A549 (cell line): ENCODE measurements at regions not wholly inside any gene's neighbourhood (a gene's known extent, or its start where the extent isn't known, plus 50 kb on each side); places are given as distances from the start of the nearest gene placed in this dataset.
"Not testable (repeated sequence)": the region's sequence is repeated elsewhere in the genome, so short reads cannot be mapped to it uniquely, and the experiment has no call there.

Source experiments
- ATAC-seq, 2 experiments: fragments of 200-7000 bp in 1 of 2; fragments of >200 bp in 1 of 2; cut with Nextera tagmentation in 1 of 2; cut with Tn5 transposase in 1 of 2; 3 replicates each; pipeline versions ENCODE4 v1.8.0 to v1.9.1; 2018 to 2020; ENCODE audit warnings: mild to moderate bottlenecking in 1 of 2, moderate library complexity in 1 of 2
- CTCF ChIA-PET: fragments of 300-600 bp; sonication (Branson Sonifier 250); formaldehyde crosslinking; extraction: SDS; loops from one replicate; lab custom pipeline; 2021; ENCODE audit warnings: antibody characterized with exemption, inconsistent platforms; lab: Yijun Ruan, JAX
- POLR2A ChIA-PET: fragments of 350-600 bp; formaldehyde crosslinking; extraction: SDS; loops from one replicate; lab custom pipeline; 2021; ENCODE audit warnings: antibody characterized with exemption, inconsistent platforms; lab: Yijun Ruan, JAX
- DNase-seq, 2 experiments: peaks; one replicate each; pipeline versions ENCODE4 v3.0.0 to v3.0.0-alpha.2; 2011 to 2016; ENCODE audit warnings: low read depth in 1 of 2, low spot score in 1 of 2
- FAIRE-seq: peaks from 2 replicates; lab custom pipeline; 2011; peaks lifted over from hg19 to GRCh38; lab: Jason Lieb, UNC
- H3K27ac ChIP-seq, 2 experiments: fragments of >200 bp; sonication (Bioruptor Twin); formaldehyde crosslinking; 3 replicates each; pipeline ENCODE4 v1.5.1; 2016 to 2017
- H3K4me1 ChIP-seq: fragments of >200 bp; sonication (Bioruptor Twin); formaldehyde crosslinking; 3 replicates; pipeline ENCODE4 v1.6.1; 2016
- H3K4me2 ChIP-seq: fragments of >200 bp; sonication (Bioruptor Twin); formaldehyde crosslinking; 3 replicates; pipeline ENCODE4 v1.6.1; 2016
- H3K4me3 ChIP-seq: fragments of >200 bp; sonication (Bioruptor Twin); formaldehyde crosslinking; 3 replicates; pipeline ENCODE4 v1.5.1; 2016
- H3K9me3 ChIP-seq: fragments of >200 bp; sonication (Bioruptor Twin); formaldehyde crosslinking; 3 replicates; pipeline ENCODE4 v1.6.1; 2016
- ATOH8 ChIP-seq: fragments of 250-450 bp; sonication (Bioruptor Pico); IDR thresholded peaks from 2 replicates; pipeline ENCODE4 v1.5.0; 2020; ENCODE audit warnings: low read depth, mild to moderate bottlenecking, moderate library complexity
- BCL3 ChIP-seq: fragments of >200 bp; sonication (Bioruptor Twin); formaldehyde crosslinking; IDR thresholded peaks from 3 replicates; pipeline ENCODE4 v1.6.1; 2016
- CHD4 ChIP-seq: fragments of 200-600 bp; sonication (generic); IDR thresholded peaks from 2 replicates; pipeline ENCODE4 v1.6.1; 2016; ENCODE audit warnings: antibody characterized with exemption, mild to moderate bottlenecking, borderline replicate concordance
- ELK1 ChIP-seq: fragments of 150-350 bp; IDR thresholded peaks from 2 replicates; pipeline ENCODE4 v1.6.1; 2014; ENCODE audit warnings: low read depth, mild to moderate bottlenecking, low read length
- ESRRA ChIP-seq: fragments of 150-350 bp; IDR thresholded peaks from 2 replicates; pipeline ENCODE4 v1.6.1; 2014; ENCODE audit warnings: mild to moderate bottlenecking, low read length, borderline replicate concordance
- HEYL ChIP-seq: fragments of 250-450 bp; sonication (Bioruptor Pico); IDR thresholded peaks from 2 replicates; pipeline ENCODE4 v1.8.0; 2021; ENCODE audit warnings: mild to moderate bottlenecking, moderate library complexity
- HMGXB4 ChIP-seq: fragments of 250-450 bp; sonication (Bioruptor Pico); IDR thresholded peaks from 2 replicates; pipeline ENCODE4 v1.5.0; 2021; ENCODE audit warnings: mild to moderate bottlenecking, moderate library complexity, borderline replicate concordance
- HOXB13 ChIP-seq: fragments of 250-450 bp; sonication (Bioruptor Pico); IDR thresholded peaks from 2 replicates; pipeline ENCODE4 v1.5.0; 2020; ENCODE audit warnings: low read depth, mild to moderate bottlenecking, moderate library complexity
- HOXB5 ChIP-seq: fragments of 250-450 bp; sonication (Bioruptor Pico); IDR thresholded peaks from 2 replicates; pipeline ENCODE4 v1.5.0; 2020; ENCODE audit warnings: mild to moderate bottlenecking, moderate library complexity
- JUN ChIP-seq, 2 experiments: fragments of >200 bp; sonication (Bioruptor Twin); formaldehyde crosslinking; IDR thresholded peaks; 2 replicates in 1 of 2; 3 replicates in 1 of 2; pipeline ENCODE4 v1.6.1; 2016 to 2017
- JUNB ChIP-seq: fragments of >200 bp; sonication (Bioruptor Twin); formaldehyde crosslinking; IDR thresholded peaks from 2 replicates; pipeline ENCODE4 v1.6.1; 2016
- KDM5A ChIP-seq: fragments of 200-600 bp; sonication (generic); IDR thresholded peaks from 2 replicates; pipeline ENCODE4 v1.6.1; 2016; ENCODE audit warnings: antibody characterized with exemption, mild to moderate bottlenecking
- MAFK ChIP-seq: fragments of 450-650 bp; IDR thresholded peaks from 2 replicates; pipeline ENCODE4 v1.6.1; 2014; ENCODE audit not compliant: partially characterized antibody
- MYC ChIP-seq: IDR thresholded peaks from 2 replicates; pipeline ENCODE4 v1.6.1; 2012; ENCODE audit warnings: mild to moderate bottlenecking, inconsistent platforms, low read length, improper control_type of control experiment, borderline replicate concordance
- NPAS2 ChIP-seq: fragments of 250-450 bp; sonication (Bioruptor Pico); IDR thresholded peaks from 2 replicates; pipeline ENCODE4 v1.8.0; 2022; ENCODE audit warnings: mild to moderate bottlenecking, moderate library complexity, borderline replicate concordance
- NR3C1 ChIP-seq: fragments of >200 bp; sonication (Bioruptor Twin); formaldehyde crosslinking; IDR thresholded peaks from 3 replicates; pipeline ENCODE4 v1.6.1; 2017
- SMC3 ChIP-seq: fragments of >200 bp; sonication (Bioruptor Twin); formaldehyde crosslinking; IDR thresholded peaks from 3 replicates; pipeline ENCODE4 v1.6.1; 2018; ENCODE audit warnings: inconsistent platforms
- SREBF2 ChIP-seq: fragments of 450-650 bp; IDR thresholded peaks from 2 replicates; pipeline ENCODE4 v1.6.1; 2014; ENCODE audit warnings: mild to moderate bottlenecking, moderate library complexity
- TFCP2L1 ChIP-seq: fragments of 250-450 bp; sonication (Bioruptor Pico); IDR thresholded peaks from 2 replicates; pipeline ENCODE4 v1.5.0; 2021; ENCODE audit warnings: mild to moderate bottlenecking
- ZC3H11A ChIP-seq: fragments of 450-650 bp; IDR thresholded peaks from 2 replicates; pipeline ENCODE4 v1.6.1; 2014; ENCODE audit warnings: antibody characterized with exemption, mild to moderate bottlenecking
- ZFP36 ChIP-seq: fragments of 450-650 bp; IDR thresholded peaks from 2 replicates; pipeline ENCODE4 v1.6.1; 2014; ENCODE audit warnings: borderline replicate concordance; ENCODE audit not compliant: partially characterized antibody
- ZSCAN20 ChIP-seq: fragments of 250-450 bp; sonication (Bioruptor Pico); IDR thresholded peaks from 2 replicates; pipeline ENCODE4 v1.8.0; 2022; ENCODE audit warnings: mild to moderate bottlenecking, moderate library complexity
- WGBS: methylation state at CpG from one replicate; pipeline ENCODE4 v1.1.6; 2017; ENCODE audit errors: missing lambda C conversion rate; 5-methylcytosine and 5-hydroxymethylcytosine counted together

- ATAC-seq (no peak), FAIRE-seq (no peak), DNase-seq (no peak)
- CTCF ChIA-PET: no interaction called here
- TF ChIP-seq SMC3 (no peak), MAFK (no peak), ESRRA (no peak), ZSCAN20 (CRISPR knock-in tag) (no peak), BCL3 (no peak), ELK1 (no peak), ZFP36 (no peak), ZC3H11A (no peak), CHD4 (no peak), ATOH8 (CRISPR knock-in tag) (no peak), KDM5A (no peak), TFCP2L1 (CRISPR knock-in tag) (no peak), HOXB5 (CRISPR knock-in tag) (no peak), MYC (no peak), NR3C1 (no peak)
- POLR2A ChIA-PET: no interaction called here
- Histone ChIP-seq H3K4me1 (no peaks in the 10 kb centered on the region), H3K9me3 (no peaks in the 10 kb centered on the region), H3K27ac (no peak overlapping the region), H3K4me3 (no peak overlapping the region), H3K4me2 (no peak overlapping the region)
- 82% methylated on average over 16 of the region's 19 CpGs for WGBS
These were observed 231.3 kb upstream of the CT83 start for GRCh38 chrX:116694046-116694445.

- POLR2A ChIA-PET: interaction anchor here (0.7 kb wide), 1 partner anchor 23 kb away, joined by 3 read pairs; no protein-coding TSS in a partner anchor
- H3K4me3 ChIP-seq, H3K9me3 ChIP-seq, H3K27ac ChIP-seq, FAIRE-seq, CTCF ChIA-PET, H3K4me1 ChIP-seq, DNase-seq, ATAC-seq, H3K4me2 ChIP-seq: not testable (repeated sequence)
- 21% methylated on average over 6 of the region's 7 CpGs for WGBS
These were observed 216.8 kb upstream of the CT83 start for GRCh38 chrX:116679544-116679943.

- FAIRE-seq (no peak), ATAC-seq (no peak), DNase-seq (no peak)
- WGBS: 23% methylated on average over 8 of the region's 8 CpGs
- H3K4me2 ChIP-seq: no peak overlapping the region
- H3K4me1 ChIP-seq: no peaks in the 10 kb centered on the region
- no peak overlapping the region for H3K27ac ChIP-seq
- TF ChIP-seq NPAS2 (CRISPR knock-in tag) (no peak), HMGXB4 (CRISPR knock-in tag) (no peak), HOXB13 (CRISPR knock-in tag) (no peak), ATOH8 (CRISPR knock-in tag) (no peak), JUN (IDR thresholded peaks at IDR 0.05) (no peak), NR3C1 (no peak), ESRRA (no peak), HEYL (no peak), SREBF2 (no peak), ELK1 (no peak), JUNB (no peak), MYC (no peak), CHD4 (no peak)
- ChIA-PET POLR2A (no interaction called here), CTCF (no interaction called here)
- H3K4me3 ChIP-seq: no peak overlapping the region
- H3K9me3 ChIP-seq: no peaks in the 10 kb centered on the region
These were observed 204.8 kb upstream of the CT83 start for GRCh38 chrX:116667346-116668134.
